ENCODE measurements at regions not wholly inside any gene's neighbourhood (a gene's known extent, or its start where the extent isn't known, plus 50 kb on each side); places are given as distances from the start of the nearest gene placed in this dataset.

DNA sequence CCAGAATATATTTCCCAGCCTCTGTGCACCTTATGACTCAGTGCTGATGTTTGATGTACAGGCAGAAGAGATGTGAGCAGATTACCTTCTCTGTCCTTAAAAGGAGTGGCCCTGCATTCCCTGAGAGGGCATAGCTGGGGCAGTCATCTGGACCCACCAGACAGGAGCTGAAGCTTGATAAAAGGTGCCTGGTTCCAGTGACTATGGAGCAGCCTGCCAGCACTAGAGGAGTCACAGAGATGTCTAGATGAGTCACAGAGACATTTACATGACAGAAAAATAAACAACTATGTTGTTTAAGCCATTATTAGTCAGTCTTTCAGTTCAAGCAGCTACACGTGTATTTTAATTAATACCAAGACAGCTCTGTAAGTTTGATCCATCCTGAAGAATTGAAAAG, 237.1 kb upstream of the MOCS1 start:
- TF ChIP-seq, protein P1, sequence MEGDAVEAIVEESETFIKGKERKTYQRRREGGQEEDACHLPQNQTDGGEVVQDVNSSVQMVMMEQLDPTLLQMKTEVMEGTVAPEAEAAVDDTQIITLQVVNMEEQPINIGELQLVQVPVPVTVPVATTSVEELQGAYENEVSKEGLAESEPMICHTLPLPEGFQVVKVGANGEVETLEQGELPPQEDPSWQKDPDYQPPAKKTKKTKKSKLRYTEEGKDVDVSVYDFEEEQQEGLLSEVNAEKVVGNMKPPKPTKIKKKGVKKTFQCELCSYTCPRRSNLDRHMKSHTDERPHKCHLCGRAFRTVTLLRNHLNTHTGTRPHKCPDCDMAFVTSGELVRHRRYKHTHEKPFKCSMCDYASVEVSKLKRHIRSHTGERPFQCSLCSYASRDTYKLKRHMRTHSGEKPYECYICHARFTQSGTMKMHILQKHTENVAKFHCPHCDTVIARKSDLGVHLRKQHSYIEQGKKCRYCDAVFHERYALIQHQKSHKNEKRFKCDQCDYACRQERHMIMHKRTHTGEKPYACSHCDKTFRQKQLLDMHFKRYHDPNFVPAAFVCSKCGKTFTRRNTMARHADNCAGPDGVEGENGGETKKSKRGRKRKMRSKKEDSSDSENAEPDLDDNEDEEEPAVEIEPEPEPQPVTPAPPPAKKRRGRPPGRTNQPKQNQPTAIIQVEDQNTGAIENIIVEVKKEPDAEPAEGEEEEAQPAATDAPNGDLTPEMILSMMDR (IDR thresholded peaks at IDR 0.05; ENCODE audit: low read depth, low read length, missing input control), result no peak
- TF ChIP-seq HNF4G (IDR thresholded peaks at IDR 0.05) (no peak), GABPA (IDR thresholded peaks at IDR 0.05 in 1 of 2, conservative IDR thresholded peaks at IDR 0.05 in 1 of 2) (no peak), RXRA (IDR thresholded peaks at IDR 0.05) (no peak), YY1 (IDR thresholded peaks at IDR 0.05) (no peak), JUND (IDR thresholded peaks at IDR 0.05) (no peak), EGR1 (IDR thresholded peaks at IDR 0.05; ENCODE audit: low read depth in 2 of 2) (no peak), SP1 (IDR thresholded peaks at IDR 0.05) (no peak), FOXA1 (IDR thresholded peaks at IDR 0.05) (no peak), RAD21 (IDR thresholded peaks at IDR 0.05) (no peak)
- TF ChIP-seq, protein P2, sequence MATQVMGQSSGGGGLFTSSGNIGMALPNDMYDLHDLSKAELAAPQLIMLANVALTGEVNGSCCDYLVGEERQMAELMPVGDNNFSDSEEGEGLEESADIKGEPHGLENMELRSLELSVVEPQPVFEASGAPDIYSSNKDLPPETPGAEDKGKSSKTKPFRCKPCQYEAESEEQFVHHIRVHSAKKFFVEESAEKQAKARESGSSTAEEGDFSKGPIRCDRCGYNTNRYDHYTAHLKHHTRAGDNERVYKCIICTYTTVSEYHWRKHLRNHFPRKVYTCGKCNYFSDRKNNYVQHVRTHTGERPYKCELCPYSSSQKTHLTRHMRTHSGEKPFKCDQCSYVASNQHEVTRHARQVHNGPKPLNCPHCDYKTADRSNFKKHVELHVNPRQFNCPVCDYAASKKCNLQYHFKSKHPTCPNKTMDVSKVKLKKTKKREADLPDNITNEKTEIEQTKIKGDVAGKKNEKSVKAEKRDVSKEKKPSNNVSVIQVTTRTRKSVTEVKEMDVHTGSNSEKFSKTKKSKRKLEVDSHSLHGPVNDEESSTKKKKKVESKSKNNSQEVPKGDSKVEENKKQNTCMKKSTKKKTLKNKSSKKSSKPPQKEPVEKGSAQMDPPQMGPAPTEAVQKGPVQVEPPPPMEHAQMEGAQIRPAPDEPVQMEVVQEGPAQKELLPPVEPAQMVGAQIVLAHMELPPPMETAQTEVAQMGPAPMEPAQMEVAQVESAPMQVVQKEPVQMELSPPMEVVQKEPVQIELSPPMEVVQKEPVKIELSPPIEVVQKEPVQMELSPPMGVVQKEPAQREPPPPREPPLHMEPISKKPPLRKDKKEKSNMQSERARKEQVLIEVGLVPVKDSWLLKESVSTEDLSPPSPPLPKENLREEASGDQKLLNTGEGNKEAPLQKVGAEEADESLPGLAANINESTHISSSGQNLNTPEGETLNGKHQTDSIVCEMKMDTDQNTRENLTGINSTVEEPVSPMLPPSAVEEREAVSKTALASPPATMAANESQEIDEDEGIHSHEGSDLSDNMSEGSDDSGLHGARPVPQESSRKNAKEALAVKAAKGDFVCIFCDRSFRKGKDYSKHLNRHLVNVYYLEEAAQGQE (IDR thresholded peaks at IDR 0.05), result no peak
- TF ChIP-seq, protein P3, sequence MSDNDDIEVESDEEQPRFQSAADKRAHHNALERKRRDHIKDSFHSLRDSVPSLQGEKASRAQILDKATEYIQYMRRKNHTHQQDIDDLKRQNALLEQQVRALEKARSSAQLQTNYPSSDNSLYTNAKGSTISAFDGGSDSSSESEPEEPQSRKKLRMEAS (IDR thresholded peaks at IDR 0.05), result no peak
- TF ChIP-seq, protein P4, sequence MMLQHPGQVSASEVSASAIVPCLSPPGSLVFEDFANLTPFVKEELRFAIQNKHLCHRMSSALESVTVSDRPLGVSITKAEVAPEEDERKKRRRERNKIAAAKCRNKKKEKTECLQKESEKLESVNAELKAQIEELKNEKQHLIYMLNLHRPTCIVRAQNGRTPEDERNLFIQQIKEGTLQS (IDR thresholded peaks at IDR 0.05), result no peak
- TF ChIP-seq, protein P5, sequence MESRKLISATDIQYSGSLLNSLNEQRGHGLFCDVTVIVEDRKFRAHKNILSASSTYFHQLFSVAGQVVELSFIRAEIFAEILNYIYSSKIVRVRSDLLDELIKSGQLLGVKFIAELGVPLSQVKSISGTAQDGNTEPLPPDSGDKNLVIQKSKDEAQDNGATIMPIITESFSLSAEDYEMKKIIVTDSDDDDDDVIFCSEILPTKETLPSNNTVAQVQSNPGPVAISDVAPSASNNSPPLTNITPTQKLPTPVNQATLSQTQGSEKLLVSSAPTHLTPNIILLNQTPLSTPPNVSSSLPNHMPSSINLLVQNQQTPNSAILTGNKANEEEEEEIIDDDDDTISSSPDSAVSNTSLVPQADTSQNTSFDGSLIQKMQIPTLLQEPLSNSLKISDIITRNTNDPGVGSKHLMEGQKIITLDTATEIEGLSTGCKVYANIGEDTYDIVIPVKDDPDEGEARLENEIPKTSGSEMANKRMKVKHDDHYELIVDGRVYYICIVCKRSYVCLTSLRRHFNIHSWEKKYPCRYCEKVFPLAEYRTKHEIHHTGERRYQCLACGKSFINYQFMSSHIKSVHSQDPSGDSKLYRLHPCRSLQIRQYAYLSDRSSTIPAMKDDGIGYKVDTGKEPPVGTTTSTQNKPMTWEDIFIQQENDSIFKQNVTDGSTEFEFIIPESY (IDR thresholded peaks at IDR 0.05), result no peak
